H1 (cell line): ENCODE measurements at regions not wholly inside any gene's neighbourhood (a gene's known extent, or its start where the extent isn't known, plus 50 kb on each side); places are given as distances from the start of the nearest gene placed in this dataset.

Experiments used
- CTCF ChIA-PET: fragments of 300-600 bp; sonication (Branson Sonifier 250); formaldehyde crosslinking; loops from one replicate; lab custom pipeline; 2021; ENCODE audit not compliant: partially characterized antibody; lab: Charles Lee
- POLR2A ChIA-PET: fragments of 300-600 bp; sonication (Branson Sonifier 250); formaldehyde crosslinking; loops from one replicate; lab custom pipeline; 2021; ENCODE audit warnings: inconsistent platforms; ENCODE audit not compliant: partially characterized antibody; lab: Charles Lee
- DNase-seq, 2 experiments: peaks; one replicate each; pipeline versions ENCODE4 v3.0.0 to v3.0.0-alpha.2; 2010 to 2022; ENCODE audit warnings: low spot score in 2 of 2, low read depth in 1 of 2, mixed read lengths in 1 of 2
- FAIRE-seq: peaks from 2 replicates; lab custom pipeline; 2011; peaks lifted over from hg19 to GRCh38; lab: Jason Lieb, UNC
- H2AFZ ChIP-seq: 2 replicates; pipeline ENCODE4 v1.8.1; 2012; ENCODE audit warnings: low read length, inconsistent platforms
- H2AK5ac ChIP-seq: 2 replicates; pipeline ENCODE4 v1.6.1; 2013; ENCODE audit warnings: low read depth, low read length
- H2BK120ac ChIP-seq: replicated peaks from 2 replicates; pipeline ENCODE3; 2013; ENCODE audit warnings: low read depth, low read length, inconsistent platforms
- H2BK12ac ChIP-seq: 2 replicates; pipeline ENCODE4 v1.6.1; 2013; ENCODE audit warnings: low read depth, low read length
- H2BK15ac ChIP-seq: 2 replicates; pipeline ENCODE4 v1.6.1; 2013; ENCODE audit warnings: low read length
- H2BK20ac ChIP-seq: 2 replicates; pipeline ENCODE4 v1.6.1; 2013; ENCODE audit warnings: low read length
- H2BK5ac ChIP-seq: 2 replicates; pipeline ENCODE4 v1.6.1; 2013; ENCODE audit warnings: low read depth, low read length
- H3K14ac ChIP-seq: 2 replicates; pipeline ENCODE4 v1.6.1; 2013; ENCODE audit warnings: inconsistent platforms; ENCODE audit not compliant: insufficient read length
- H3K18ac ChIP-seq: 2 replicates; pipeline ENCODE4 v1.6.1; 2013; ENCODE audit warnings: low read length; ENCODE audit errors: extremely low read depth
- H3K23ac ChIP-seq: 2 replicates; pipeline ENCODE4 v1.6.1; 2013; ENCODE audit warnings: inconsistent platforms; ENCODE audit not compliant: insufficient read length
- H3K23me2 ChIP-seq: 2 replicates; pipeline ENCODE4 v1.6.1; 2013; ENCODE audit warnings: low read depth, low read length
- H3K27ac ChIP-seq: 2 replicates; pipeline ENCODE4 v1.6.1; 2011; ENCODE audit warnings: low read depth, low read length, inconsistent platforms
- H3K27me3 ChIP-seq, 4 experiments: replicated peaks in 1 of 4; 1 replicate in 1 of 4; 2 replicates in 3 of 4; pipeline versions ENCODE4 v1.6.1 to v1.8.1; 2011 to 2013; ENCODE audit warnings: low read length in 3 of 4, mild to moderate bottlenecking in 3 of 4, inconsistent platforms in 2 of 4, mixed read lengths in 2 of 4, moderate library complexity in 1 of 4; ENCODE audit not compliant: control insufficient read depth in 3 of 4, insufficient read depth in 3 of 4; ENCODE audit errors: extremely low read depth in 1 of 4
- H3K36me3 ChIP-seq, 4 experiments: 2 replicates each; pipeline versions ENCODE4 v1.6.1 to v1.8.1; 2011 to 2013; ENCODE audit warnings: mild to moderate bottlenecking in 4 of 4, low read length in 3 of 4, moderate library complexity in 2 of 4, control low read depth in 1 of 4, inconsistent platforms in 1 of 4; ENCODE audit not compliant: insufficient read depth in 4 of 4, control insufficient read depth in 2 of 4
- H3K4ac ChIP-seq: replicated peaks from 2 replicates; pipeline ENCODE3; 2013; ENCODE audit warnings: low read length, low read depth, mixed read lengths, inconsistent platforms; ENCODE audit not compliant: insufficient read length
- H3K4me1 ChIP-seq, 4 experiments: replicated peaks in 1 of 4; 1 replicate in 1 of 4; 2 replicates in 3 of 4; pipeline versions ENCODE4 v1.6.1 to v1.8.1; 2011 to 2013; ENCODE audit warnings: low read length in 3 of 4, inconsistent platforms in 2 of 4, mixed read lengths in 1 of 4; ENCODE audit not compliant: insufficient read depth in 4 of 4, control insufficient read depth in 3 of 4
- H3K4me2 ChIP-seq, 2 experiments: 2 replicates each; pipeline versions ENCODE4 v1.6.1 to v1.8.1; 2011 to 2013; ENCODE audit warnings: low read depth in 2 of 2, low read length in 2 of 2, control low read depth in 1 of 2, inconsistent platforms in 1 of 2, mild to moderate bottlenecking in 1 of 2; ENCODE audit not compliant: insufficient read depth in 1 of 2
- H3K4me3 ChIP-seq, 4 experiments: fragments of 200-600, 300-600 bp in 1 of 4; sonication (generic), shearing (Covaris generic), sonication (Bioruptor Twin) in 1 of 4; 2 replicates each; pipeline versions ENCODE4 v1.5.1 to v1.8.1; 2011 to 2016; ENCODE audit warnings: low read length in 4 of 4, low read depth in 3 of 4, control low read depth in 2 of 4, inconsistent platforms in 2 of 4, mild to moderate bottlenecking in 2 of 4, mixed read lengths in 1 of 4, moderate library complexity in 1 of 4; ENCODE audit not compliant: insufficient read depth in 2 of 4; ENCODE audit errors: extremely low read depth in 1 of 4
- H3K56ac ChIP-seq: replicated peaks from 2 replicates; pipeline ENCODE3; 2013; ENCODE audit warnings: low read depth, mild to moderate bottlenecking, mixed read lengths, low read length, inconsistent platforms; ENCODE audit not compliant: insufficient read length
- H3K79me1 ChIP-seq: 2 replicates; pipeline ENCODE4 v1.6.1; 2013; ENCODE audit warnings: low read depth, low read length, control low read depth
- H3K79me2 ChIP-seq, 2 experiments: 2 replicates each; pipeline versions ENCODE4 v1.6.1 to v1.8.1; 2012 to 2013; ENCODE audit warnings: low read length in 2 of 2, mild to moderate bottlenecking in 2 of 2, inconsistent platforms in 1 of 2; ENCODE audit not compliant: insufficient read depth in 2 of 2, control insufficient read depth in 1 of 2
- H3K9ac ChIP-seq, 4 experiments: replicated peaks in 1 of 4; 1 replicate in 1 of 4; 2 replicates in 3 of 4; pipeline versions ENCODE4 v1.6.1 to v1.8.1; 2011 to 2013; ENCODE audit warnings: low read depth in 3 of 4, low read length in 3 of 4, control low read depth in 2 of 4, mild to moderate bottlenecking in 2 of 4, moderate library complexity in 2 of 4, inconsistent platforms in 1 of 4; ENCODE audit errors: extremely low read depth in 1 of 4
- H3K9me3 ChIP-seq, 2 experiments: 2 replicates each; pipeline versions ENCODE4 v1.6.1 to v1.8.1; 2012 to 2013; ENCODE audit warnings: mild to moderate bottlenecking in 2 of 2, moderate library complexity in 2 of 2, control low read depth in 1 of 2, inconsistent platforms in 1 of 2, low read depth in 1 of 2, low read length in 1 of 2, mixed read lengths in 1 of 2; ENCODE audit not compliant: insufficient read depth in 2 of 2
- H4K20me1 ChIP-seq, 2 experiments: replicated peaks in 1 of 2; 2 replicates each; pipeline versions ENCODE3 to v1.8.1; 2011 to 2013; ENCODE audit warnings: inconsistent platforms in 2 of 2, low read length in 2 of 2, mild to moderate bottlenecking in 1 of 2; ENCODE audit not compliant: insufficient read depth in 2 of 2, control insufficient read depth in 1 of 2
- H4K5ac ChIP-seq: 2 replicates; pipeline ENCODE4 v1.6.1; 2013; ENCODE audit warnings: low read length, low read depth, mixed read lengths, inconsistent platforms; ENCODE audit not compliant: insufficient read length
- H4K8ac ChIP-seq: 2 replicates; pipeline ENCODE4 v1.8.0; 2013; ENCODE audit warnings: mild to moderate bottlenecking, moderate library complexity, low read length, inconsistent platforms; ENCODE audit not compliant: insufficient read depth; ENCODE audit errors: extremely low read depth
- H4K91ac ChIP-seq: replicated peaks from 2 replicates; pipeline ENCODE3; 2013; ENCODE audit warnings: low read length, mixed read lengths, inconsistent platforms; ENCODE audit not compliant: insufficient read length
- CHD2 ChIP-seq: IDR thresholded peaks from 2 replicates; pipeline ENCODE4 v1.6.1; 2012; ENCODE audit warnings: low read length, improper control_type of control experiment
- CREB1 ChIP-seq: IDR thresholded peaks from 2 replicates; pipeline ENCODE4 v1.6.1; 2012; ENCODE audit warnings: inconsistent platforms
- CTBP2 ChIP-seq: IDR thresholded peaks from 2 replicates; pipeline ENCODE4 v1.7.0; 2011; ENCODE audit warnings: borderline replicate concordance, mild to moderate bottlenecking, moderate library complexity, mixed read lengths, low read length; ENCODE audit not compliant: insufficient read depth, insufficient read length
- JUN ChIP-seq: IDR thresholded peaks from 2 replicates; pipeline ENCODE4 v1.6.1; 2011; ENCODE audit warnings: low read depth, mild to moderate bottlenecking, improper control_type of control experiment, low read length
- JUND ChIP-seq: IDR thresholded peaks from 2 replicates; pipeline ENCODE4 v1.6.1; 2011; ENCODE audit warnings: mild to moderate bottlenecking, improper control_type of control experiment, low read length
- KDM1A ChIP-seq: fragments of 200-600, 300-600 bp; sonication (generic); IDR thresholded peaks from 2 replicates; pipeline ENCODE4 v1.7.1; 2016; ENCODE audit warnings: mild to moderate bottlenecking, low read length, borderline replicate concordance
- MAFK ChIP-seq: IDR thresholded peaks from 2 replicates; pipeline ENCODE4 v1.6.1; 2012; ENCODE audit warnings: low read depth, mild to moderate bottlenecking, improper control_type of control experiment, low read length
- MAX ChIP-seq: IDR thresholded peaks from 2 replicates; pipeline ENCODE4 v1.6.1; 2012; ENCODE audit warnings: inconsistent platforms
- NANOG ChIP-seq: IDR thresholded peaks from 2 replicates; pipeline ENCODE4 v1.6.1; 2011; ENCODE audit warnings: low read length, low read depth, mild to moderate bottlenecking, inconsistent platforms; ENCODE audit not compliant: insufficient read depth, poor library complexity, severe bottlenecking
- RFX5 ChIP-seq: IDR thresholded peaks from 2 replicates; pipeline ENCODE4 v1.6.1; 2011; ENCODE audit warnings: low read depth, low read length, improper control_type of control experiment, borderline replicate concordance
- RNF2 ChIP-seq: fragments of 200-900, 300-1000 bp; sonication (generic); IDR thresholded peaks from 2 replicates; pipeline ENCODE4 v1.7.1; 2016; ENCODE audit warnings: borderline replicate concordance, low read depth, mild to moderate bottlenecking, antibody characterized with exemption, low read length; ENCODE audit not compliant: poor library complexity, severe bottlenecking; ENCODE audit errors: missing control alignments
- TCF12 ChIP-seq: IDR thresholded peaks from 2 replicates; pipeline ENCODE4 v1.6.1; 2011; ENCODE audit warnings: low read depth, mild to moderate bottlenecking, low read length
- WGBS, 2 experiments: shearing (Covaris generic) in 1 of 2; methylation state at CpG; one replicate each; pipeline versions ENCODE4 v1.1.6 to v1.1.7; 2013 to 2015; ENCODE audit warnings: low lambda C conversion rate in 2 of 2, mixed read lengths in 2 of 2, inconsistent platforms in 1 of 2, low coverage in 1 of 2, missing lambda C conversion rate in 1 of 2; ENCODE audit not compliant: insufficient replicate concordance in 2 of 2, insufficient coverage in 1 of 2, insufficient read length in 1 of 2; ENCODE audit errors: extremely low coverage in 1 of 2, missing lambda C conversion rate in 1 of 2; 5-methylcytosine and 5-hydroxymethylcytosine counted together
- TF ChIP-seq, protein P1 (sequence below): IDR thresholded peaks from 2 replicates; pipeline ENCODE4 v1.6.1; 2012; ENCODE audit warnings: inconsistent platforms

- H2AFZ ChIP-seq: no peak overlapping the region
- FAIRE-seq (no peak), DNase-seq (no peak)
- H2AK5ac ChIP-seq: no peak overlapping the region
- H2BK5ac ChIP-seq: no peak overlapping the region
- POLR2A ChIA-PET: no interaction called here
- no peaks in the 10 kb centered on the region for H3K36me3 ChIP-seq
- no peaks in the 10 kb centered on the region; a peak in 2 of 7 replicates for H3K27me3 ChIP-seq
- no peak overlapping the region for H3K4ac ChIP-seq
- H4K5ac ChIP-seq: no peak overlapping the region
- no peak overlapping the region for H3K4me3 ChIP-seq
- H3K18ac ChIP-seq: no peak overlapping the region
- no peak overlapping the region for H2BK12ac ChIP-seq
- no peak overlapping the region for H4K91ac ChIP-seq
- H2BK20ac ChIP-seq: no peak overlapping the region
- H3K23ac ChIP-seq: no peak overlapping the region
- CTCF ChIA-PET: no interaction called here
- H3K56ac ChIP-seq: no peak overlapping the region
- H3K79me1 ChIP-seq: no peaks in the 10 kb centered on the region
- H3K4me2 ChIP-seq: no peak overlapping the region
- peaks cover 0 to 2% of the 10 kb centered on the region in 2 experiments for H4K20me1 ChIP-seq
- WGBS, 2 experiments: 93% methylated on average over 7 of the region's 7 CpGs; no CpG with 5 or more reads in 1 of the 2 experiments
- H3K9me3 ChIP-seq: no peaks in the 10 kb centered on the region
- no peak overlapping the region for H3K9ac ChIP-seq
- H2BK120ac ChIP-seq: no peak overlapping the region
- no peak overlapping the region for H3K27ac ChIP-seq
- H2BK15ac ChIP-seq: no peak overlapping the region
- no peaks in the 10 kb centered on the region for H3K4me1 ChIP-seq
- H3K14ac ChIP-seq: no peak overlapping the region
- 0 out of 2 replicates have a peak, but pooled peaks cover 2% of the 10 kb centered on the region for H3K23me2 ChIP-seq
- H4K8ac ChIP-seq: no peak overlapping the region
- no peaks in the 10 kb centered on the region for H3K79me2 ChIP-seq
- TF ChIP-seq JUND: no peak
- no peak for TF ChIP-seq TCF12
- no peak for TF ChIP-seq RNF2
- no peak for TF ChIP-seq CTBP2
- no peak for TF ChIP-seq MAFK
- TF ChIP-seq RFX5: no peak
- TF ChIP-seq CREB1: no peak
- TF ChIP-seq, protein P1, sequence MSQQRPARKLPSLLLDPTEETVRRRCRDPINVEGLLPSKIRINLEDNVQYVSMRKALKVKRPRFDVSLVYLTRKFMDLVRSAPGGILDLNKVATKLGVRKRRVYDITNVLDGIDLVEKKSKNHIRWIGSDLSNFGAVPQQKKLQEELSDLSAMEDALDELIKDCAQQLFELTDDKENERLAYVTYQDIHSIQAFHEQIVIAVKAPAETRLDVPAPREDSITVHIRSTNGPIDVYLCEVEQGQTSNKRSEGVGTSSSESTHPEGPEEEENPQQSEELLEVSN: no peak
- TF ChIP-seq JUN: no peak
- no peak for TF ChIP-seq CHD2
- no peak for TF ChIP-seq NANOG
- TF ChIP-seq KDM1A: no peak
- no peak for TF ChIP-seq MAX
Observed at GRCh38 chr6:3617192-3617631, 134.3 kb downstream of the PXDC1 start.
